ENCODE measurements at regions not wholly inside any gene's neighbourhood (a gene's known extent, or its start where the extent isn't known, plus 50 kb on each side); places are given as distances from the start of the nearest gene placed in this dataset.

DNA sequence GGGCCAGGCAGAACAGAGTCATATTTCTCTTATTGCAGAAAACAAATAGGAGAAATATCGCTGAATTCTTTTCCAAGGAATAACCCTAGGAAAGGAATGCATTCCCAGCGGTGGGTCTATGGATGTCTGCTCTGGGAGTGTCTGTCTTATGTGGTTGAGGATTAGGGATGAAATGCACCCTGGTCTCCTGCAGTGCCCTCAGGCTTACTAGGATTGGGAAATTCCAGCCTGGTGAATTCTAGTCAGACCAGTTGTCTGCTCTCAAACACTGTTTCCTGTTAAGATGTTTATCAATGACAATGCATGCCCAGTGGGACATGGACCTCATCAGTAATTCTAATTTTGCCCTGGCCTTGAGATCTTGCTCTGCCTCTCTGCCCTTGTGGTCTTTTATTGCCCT lies 136.1 kb upstream of the ELAVL2 start:
- Histone ChIP-seq H3K9ac (ENCODE audit: insufficient read depth, low read depth, low read length) (no peak overlapping the region), H3K27ac (ENCODE audit: extremely low read length, insufficient read depth, low read length) (no peak overlapping the region), H4K20me1 (ENCODE audit: insufficient read depth, low read length) (no peaks in the 10 kb centered on the region), H3K36me3 (replicated peaks in 1 of 2; ENCODE audit: control insufficient read depth in 1 of 2, insufficient read depth in 2 of 2, low read length in 2 of 2) (no peaks in the 10 kb centered on the region), H3K79me2 (ENCODE audit: insufficient read depth, low read length) (no peaks in the 10 kb centered on the region), H3K4me2 (ENCODE audit: low read depth, low read length) (no peak overlapping the region), H3K27me3 (ENCODE audit: control insufficient read depth in 1 of 2, insufficient read depth in 2 of 2, low read length in 2 of 2) (no peaks in the 10 kb centered on the region), H3K4me1 (ENCODE audit: insufficient read depth, low read length) (no peaks in the 10 kb centered on the region), H2AFZ (ENCODE audit: low read length) (no peak overlapping the region), H3K9me3 (ENCODE audit: low read length) (peaks cover 80% of the 10 kb centered on the region), H3K4me3 (replicated peaks in 1 of 3; ENCODE audit: insufficient read depth in 1 of 3, low read depth in 2 of 3, low read length in 3 of 3) (no peak overlapping the region)
- DNase-seq (ENCODE audit: low spot score) = no peak
- in situ Hi-C loops (cut with HindIII; ENCODE audit: extremely low pct_ligation_motif_present, low pct_unique_long_range_greater_than_20kb) (no loop called here), intact Hi-C loops (cut with micrococcal nuclease; ENCODE audit: unreplicated experiment) (no loop called here)
- ATAC-seq = no peak
- TF ChIP-seq, protein P1, sequence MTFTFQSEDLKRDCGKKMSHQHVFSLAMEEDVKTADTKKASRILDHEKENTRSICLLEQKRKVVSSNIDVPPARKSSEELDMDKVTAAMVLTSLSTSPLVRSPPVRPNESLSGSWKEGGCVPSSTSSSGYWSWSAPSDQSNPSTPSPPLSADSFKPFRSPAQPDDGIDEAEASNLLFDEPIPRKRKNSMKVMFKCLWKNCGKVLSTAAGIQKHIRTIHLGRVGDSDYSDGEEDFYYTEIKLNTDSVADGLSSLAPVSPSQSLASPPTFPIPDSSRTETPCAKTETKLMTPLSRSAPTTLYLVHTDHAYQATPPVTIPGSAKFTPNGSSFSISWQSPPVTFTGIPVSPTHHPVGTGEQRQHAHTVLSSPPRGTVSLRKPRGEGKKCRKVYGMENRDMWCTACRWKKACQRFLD (CRISPR knock-in tag; IDR thresholded peaks at IDR 0.05; ENCODE audit: borderline replicate concordance) = no peak
- TF ChIP-seq TAF15 (IDR thresholded peaks at IDR 0.05; ENCODE audit: low read depth, low read length, poor library complexity, severe bottlenecking) (no peak), ZC3H4 (CRISPR knock-in tag; IDR thresholded peaks at IDR 0.05; ENCODE audit: borderline replicate concordance) (no peak), ZNF776 (CRISPR knock-in tag; IDR thresholded peaks at IDR 0.05) (no peak), MTF2 (CRISPR knock-in tag; IDR thresholded peaks at IDR 0.05; ENCODE audit: borderline replicate concordance) (no peak), AGO2 (optimal IDR thresholded peaks at IDR 0.05; ENCODE audit: low read depth, low read length) (no peak), HOXA3 (CRISPR knock-in tag; IDR thresholded peaks at IDR 0.05) (no peak), ZBTB38 (CRISPR knock-in tag; IDR thresholded peaks at IDR 0.05) (no peak), SIN3B (IDR thresholded peaks at IDR 0.05; ENCODE audit: low read length) (no peak), NAIF1 (CRISPR knock-in tag; IDR thresholded peaks at IDR 0.05; ENCODE audit: borderline replicate concordance) (no peak), HOXA9 (CRISPR knock-in tag; IDR thresholded peaks at IDR 0.05; ENCODE audit: borderline replicate concordance) (no peak), ZNF235 (CRISPR knock-in tag; IDR thresholded peaks at IDR 0.05; ENCODE audit: borderline replicate concordance) (no peak), ZNF589 (CRISPR knock-in tag; conservative IDR thresholded peaks at IDR 0.05) (no peak), ZFX (CRISPR knock-in tag; IDR thresholded peaks at IDR 0.05; ENCODE audit: low read depth) (no peak)
- TF ChIP-seq, protein P2, sequence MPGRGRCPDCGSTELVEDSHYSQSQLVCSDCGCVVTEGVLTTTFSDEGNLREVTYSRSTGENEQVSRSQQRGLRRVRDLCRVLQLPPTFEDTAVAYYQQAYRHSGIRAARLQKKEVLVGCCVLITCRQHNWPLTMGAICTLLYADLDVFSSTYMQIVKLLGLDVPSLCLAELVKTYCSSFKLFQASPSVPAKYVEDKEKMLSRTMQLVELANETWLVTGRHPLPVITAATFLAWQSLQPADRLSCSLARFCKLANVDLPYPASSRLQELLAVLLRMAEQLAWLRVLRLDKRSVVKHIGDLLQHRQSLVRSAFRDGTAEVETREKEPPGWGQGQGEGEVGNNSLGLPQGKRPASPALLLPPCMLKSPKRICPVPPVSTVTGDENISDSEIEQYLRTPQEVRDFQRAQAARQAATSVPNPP (CRISPR knock-in tag; IDR thresholded peaks at IDR 0.05) = no peak
- TF ChIP-seq, protein P3, sequence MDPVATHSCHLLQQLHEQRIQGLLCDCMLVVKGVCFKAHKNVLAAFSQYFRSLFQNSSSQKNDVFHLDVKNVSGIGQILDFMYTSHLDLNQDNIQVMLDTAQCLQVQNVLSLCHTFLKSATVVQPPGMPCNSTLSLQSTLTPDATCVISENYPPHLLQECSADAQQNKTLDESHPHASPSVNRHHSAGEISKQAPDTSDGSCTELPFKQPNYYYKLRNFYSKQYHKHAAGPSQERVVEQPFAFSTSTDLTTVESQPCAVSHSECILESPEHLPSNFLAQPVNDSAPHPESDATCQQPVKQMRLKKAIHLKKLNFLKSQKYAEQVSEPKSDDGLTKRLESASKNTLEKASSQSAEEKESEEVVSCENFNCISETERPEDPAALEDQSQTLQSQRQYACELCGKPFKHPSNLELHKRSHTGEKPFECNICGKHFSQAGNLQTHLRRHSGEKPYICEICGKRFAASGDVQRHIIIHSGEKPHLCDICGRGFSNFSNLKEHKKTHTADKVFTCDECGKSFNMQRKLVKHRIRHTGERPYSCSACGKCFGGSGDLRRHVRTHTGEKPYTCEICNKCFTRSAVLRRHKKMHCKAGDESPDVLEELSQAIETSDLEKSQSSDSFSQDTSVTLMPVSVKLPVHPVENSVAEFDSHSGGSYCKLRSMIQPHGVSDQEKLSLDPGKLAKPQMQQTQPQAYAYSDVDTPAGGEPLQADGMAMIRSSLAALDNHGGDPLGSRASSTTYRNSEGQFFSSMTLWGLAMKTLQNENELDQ (CRISPR knock-in tag; IDR thresholded peaks at IDR 0.05; ENCODE audit: borderline replicate concordance) = no peak
- WGBS (ENCODE audit: low lambda C conversion rate) = 0% methylated on average over 1 of the region's 2 CpGs
- no peak for FAIRE-seq
- no TSS peak for BruUV-seq (replicated peaks)
- ChIA-PET POLR2A (no interaction called here), CTCF (ENCODE audit: low intra/inter-chr PET ratio, low total read pairs) (no interaction called here)
